WTC11 (cell line): ENCODE measurements at regions not wholly inside any gene's neighbourhood (a gene's known extent, or its start where the extent isn't known, plus 50 kb on each side); places are given as distances from the start of the nearest gene placed in this dataset.

Experiments used
- ATAC-seq: fragments of 200-7000 bp; cut with Tn5 transposase; 2 replicates; pipeline ENCODE4 v1.10.0; 2021; ENCODE audit warnings: mild to moderate bottlenecking, moderate library complexity
- CTCF ChIA-PET: fragments of 300-600 bp; sonication (Branson Sonifier 250); formaldehyde crosslinking; loops from one replicate; lab custom pipeline; 2021; ENCODE audit warnings: antibody characterized with exemption; lab: Charles Lee
- POLR2A ChIA-PET: fragments of 350-600 bp; sonication (Branson Sonifier 250); formaldehyde crosslinking; loops from one replicate; lab custom pipeline; 2021; ENCODE audit warnings: antibody characterized with exemption; lab: Charles Lee
- DNase-seq: peaks from one replicate; pipeline ENCODE4 v3.0.0; 2021; ENCODE audit warnings: low spot score
- H3K27ac Mint-ChIP-seq: 2 replicates; pipeline ENCODE4 v1.8.0; 2021; ENCODE audit warnings: mixed read lengths
- H3K27me3 Mint-ChIP-seq: 2 replicates; pipeline ENCODE4 v1.8.0; 2021; ENCODE audit warnings: low read depth, mild to moderate bottlenecking, moderate library complexity, mixed read lengths
- H3K36me3 Mint-ChIP-seq: 2 replicates; pipeline ENCODE4 v1.8.0; 2021; ENCODE audit warnings: mixed read lengths
- H3K4me1 Mint-ChIP-seq: 2 replicates; pipeline ENCODE4 v1.8.0; 2022; ENCODE audit warnings: mixed read lengths
- H3K4me3 Mint-ChIP-seq: 2 replicates; pipeline ENCODE4 v1.8.0; 2021; ENCODE audit warnings: mild to moderate bottlenecking, moderate library complexity, mixed read lengths
- H3K9me3 Mint-ChIP-seq: 2 replicates; pipeline ENCODE4 v1.8.0; 2021; ENCODE audit warnings: mixed read lengths
- CREB1 ChIP-seq: sonication (generic); formaldehyde crosslinking; IDR thresholded peaks from 2 replicates; pipeline ENCODE4 v1.8.0; 2023; ENCODE audit warnings: mild to moderate bottlenecking, missing genetic modification reagents
- FOXK1 ChIP-seq: sonication (generic); formaldehyde crosslinking; IDR thresholded peaks from 2 replicates; pipeline ENCODE4 v1.8.0; 2022; ENCODE audit warnings: mild to moderate bottlenecking, moderate library complexity, missing genetic modification reagents
- GTF2I ChIP-seq: fragments of 250-450 bp; sonication (Bioruptor Pico); conservative IDR thresholded peaks from 2 replicates; pipeline ENCODE4 v1.4.0; 2021; ENCODE audit warnings: mild to moderate bottlenecking
- NFE2L1 ChIP-seq: sonication (generic); formaldehyde crosslinking; IDR thresholded peaks from 2 replicates; pipeline ENCODE4 v1.8.1; 2023; ENCODE audit warnings: missing genetic modification reagents
- NR2C2 ChIP-seq: sonication (generic); formaldehyde crosslinking; IDR thresholded peaks from 2 replicates; pipeline ENCODE4 v1.8.0; 2022; ENCODE audit warnings: mild to moderate bottlenecking, missing genetic modification reagents
- SMAD4 ChIP-seq: sonication (generic); formaldehyde crosslinking; IDR thresholded peaks from 2 replicates; pipeline ENCODE4 v1.8.0; 2022; ENCODE audit warnings: mild to moderate bottlenecking, missing genetic modification reagents
- TCF7 ChIP-seq: sonication (generic); formaldehyde crosslinking; IDR thresholded peaks from 2 replicates; pipeline ENCODE4 v1.8.0; 2022; ENCODE audit warnings: mild to moderate bottlenecking, low read depth, missing genetic modification reagents, moderate library complexity
- TP53 ChIP-seq: sonication (generic); formaldehyde crosslinking; IDR thresholded peaks from 2 replicates; pipeline ENCODE4 v1.8.1; 2023; ENCODE audit warnings: mild to moderate bottlenecking, missing genetic modification reagents
- ZNF138 ChIP-seq: sonication (generic); formaldehyde crosslinking; conservative IDR thresholded peaks from 2 replicates; pipeline ENCODE4 v1.8.1; 2022; ENCODE audit warnings: mild to moderate bottlenecking, moderate library complexity, missing genetic modification reagents
- ZNF232 ChIP-seq: sonication (generic); formaldehyde crosslinking; IDR thresholded peaks from 2 replicates; pipeline ENCODE4 v1.8.0; 2022; ENCODE audit warnings: mild to moderate bottlenecking, missing genetic modification reagents
- ZNF396 ChIP-seq: fragments of 250-450 bp; sonication (Bioruptor Pico); IDR thresholded peaks from 2 replicates; pipeline ENCODE4 v1.8.0; 2021; ENCODE audit warnings: mild to moderate bottlenecking, moderate library complexity, borderline replicate concordance
- ZNF423 ChIP-seq: fragments of 250-450 bp; sonication (Bioruptor Pico); IDR thresholded peaks from 2 replicates; pipeline ENCODE4 v2.1.2; 2022; ENCODE audit warnings: mild to moderate bottlenecking, moderate library complexity
- TF ChIP-seq, protein P1 (sequence below): sonication (generic); formaldehyde crosslinking; IDR thresholded peaks from 2 replicates; pipeline ENCODE4 v1.8.1; 2023; ENCODE audit warnings: mild to moderate bottlenecking, missing genetic modification reagents, moderate library complexity
- TF ChIP-seq, protein P2 (sequence below): fragments of 250-450 bp; sonication (Bioruptor Pico); IDR thresholded peaks from 2 replicates; pipeline ENCODE4 v2.1.2; 2022; ENCODE audit warnings: mild to moderate bottlenecking, moderate library complexity
- TF ChIP-seq, protein P3 (sequence below): sonication (generic); formaldehyde crosslinking; IDR thresholded peaks from 2 replicates; pipeline ENCODE4 v1.8.0; 2023; ENCODE audit warnings: missing genetic modification reagents
- TF ChIP-seq, protein P4 (sequence below): sonication (generic); formaldehyde crosslinking; IDR thresholded peaks from 2 replicates; pipeline ENCODE4 v1.8.1; 2023; ENCODE audit warnings: mild to moderate bottlenecking, missing genetic modification reagents, borderline replicate concordance
- TF ChIP-seq, protein P5 (sequence below): sonication (generic); formaldehyde crosslinking; IDR thresholded peaks from 2 replicates; pipeline ENCODE4 v1.8.0; 2022; ENCODE audit warnings: mild to moderate bottlenecking, missing genetic modification reagents
- TF ChIP-seq, protein P6 (sequence below): fragments of 250-450 bp; sonication (Bioruptor Pico); IDR thresholded peaks from 2 replicates; pipeline ENCODE4 v1.8.0; 2021; ENCODE audit warnings: mild to moderate bottlenecking
- TF ChIP-seq, protein P7 (sequence below): sonication (generic); formaldehyde crosslinking; IDR thresholded peaks from 2 replicates; pipeline ENCODE4 v1.8.0; 2022; ENCODE audit warnings: missing genetic modification reagents
- TF ChIP-seq, protein P8 (sequence below): sonication (generic); formaldehyde crosslinking; conservative IDR thresholded peaks from 2 replicates; pipeline ENCODE4 v1.8.1; 2023; ENCODE audit warnings: mild to moderate bottlenecking, low read depth, missing genetic modification reagents, moderate library complexity

DNA sequence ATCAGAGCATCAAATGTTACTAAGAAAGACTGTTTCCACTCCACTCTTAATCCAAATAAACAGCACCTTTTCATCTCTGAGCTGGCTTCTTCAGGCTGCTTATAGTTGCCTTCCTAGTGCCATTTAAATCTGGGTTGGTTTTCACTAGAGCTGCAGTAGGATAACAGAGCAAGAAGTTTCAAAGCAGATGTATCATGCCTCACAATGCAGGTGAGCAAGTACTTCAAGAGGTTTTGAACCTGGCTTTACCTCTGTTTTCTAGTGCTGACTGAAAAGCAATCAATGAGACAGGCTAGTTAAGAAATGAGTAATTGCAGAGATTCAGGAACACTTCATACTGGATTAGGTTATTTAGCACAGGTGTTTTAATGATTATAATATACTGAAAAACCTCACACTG lies 147.7 kb upstream of the SATB1 start:
- Mint-ChIP-seq H3K27ac (no peak overlapping the region), H3K36me3 (no peaks in the 10 kb centered on the region), H3K9me3 (peaks cover 15% of the 10 kb centered on the region), H3K4me3 (no peak overlapping the region), H3K4me1 (peaks cover 5% of the 10 kb centered on the region)
- TF ChIP-seq, protein P1, sequence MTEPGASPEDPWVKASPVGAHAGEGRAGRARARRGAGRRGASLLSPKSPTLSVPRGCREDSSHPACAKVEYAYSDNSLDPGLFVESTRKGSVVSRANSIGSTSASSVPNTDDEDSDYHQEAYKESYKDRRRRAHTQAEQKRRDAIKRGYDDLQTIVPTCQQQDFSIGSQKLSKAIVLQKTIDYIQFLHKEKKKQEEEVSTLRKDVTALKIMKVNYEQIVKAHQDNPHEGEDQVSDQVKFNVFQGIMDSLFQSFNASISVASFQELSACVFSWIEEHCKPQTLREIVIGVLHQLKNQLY (CRISPR knock-in tag): no peak
- no peak for TF ChIP-seq SMAD4 (CRISPR knock-in tag)
- no peak for TF ChIP-seq GTF2I (CRISPR knock-in tag)
- TF ChIP-seq, protein P2, sequence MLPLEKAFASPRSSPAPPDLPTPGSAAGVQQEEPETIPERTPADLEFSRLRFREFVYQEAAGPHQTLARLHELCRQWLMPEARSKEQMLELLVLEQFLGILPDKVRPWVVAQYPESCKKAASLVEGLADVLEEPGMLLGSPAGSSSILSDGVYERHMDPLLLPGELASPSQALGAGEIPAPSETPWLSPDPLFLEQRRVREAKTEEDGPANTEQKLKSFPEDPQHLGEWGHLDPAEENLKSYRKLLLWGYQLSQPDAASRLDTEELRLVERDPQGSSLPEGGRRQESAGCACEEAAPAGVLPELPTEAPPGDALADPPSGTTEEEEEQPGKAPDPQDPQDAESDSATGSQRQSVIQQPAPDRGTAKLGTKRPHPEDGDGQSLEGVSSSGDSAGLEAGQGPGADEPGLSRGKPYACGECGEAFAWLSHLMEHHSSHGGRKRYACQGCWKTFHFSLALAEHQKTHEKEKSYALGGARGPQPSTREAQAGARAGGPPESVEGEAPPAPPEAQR: no peak
- TF ChIP-seq TP53: no peak
- TF ChIP-seq NFE2L1: no peak
- TF ChIP-seq, protein P3, sequence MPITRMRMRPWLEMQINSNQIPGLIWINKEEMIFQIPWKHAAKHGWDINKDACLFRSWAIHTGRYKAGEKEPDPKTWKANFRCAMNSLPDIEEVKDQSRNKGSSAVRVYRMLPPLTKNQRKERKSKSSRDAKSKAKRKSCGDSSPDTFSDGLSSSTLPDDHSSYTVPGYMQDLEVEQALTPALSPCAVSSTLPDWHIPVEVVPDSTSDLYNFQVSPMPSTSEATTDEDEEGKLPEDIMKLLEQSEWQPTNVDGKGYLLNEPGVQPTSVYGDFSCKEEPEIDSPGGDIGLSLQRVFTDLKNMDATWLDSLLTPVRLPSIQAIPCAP: no peak
- TF ChIP-seq, all 79 proteins: peak for 0
- ATAC-seq (no peak), DNase-seq (no peak)
- POLR2A ChIA-PET: no interaction called here
- CTCF ChIA-PET: no interaction called here
- no peaks in the 10 kb centered on the region for H3K27me3 Mint-ChIP-seq

DNA sequence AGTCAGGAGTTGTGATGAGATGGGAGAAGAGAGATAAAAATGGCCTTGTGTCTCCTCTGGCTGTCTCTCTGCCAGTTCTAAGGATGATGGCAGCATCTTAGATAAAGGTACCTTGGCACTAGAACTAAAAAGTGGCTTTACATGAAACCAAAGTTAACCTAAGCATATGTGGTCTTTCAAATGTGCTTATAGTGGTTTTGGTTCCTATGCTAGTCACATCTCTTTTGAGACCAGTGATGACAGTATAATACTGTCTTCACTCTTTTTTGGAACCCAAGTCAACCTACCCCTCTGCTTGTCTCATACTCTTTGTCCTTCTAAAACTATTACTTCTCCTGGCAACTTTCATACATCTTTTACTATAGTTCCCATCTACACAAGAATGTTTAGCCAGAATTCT lies 142.2 kb upstream of the SATB1 start:
- Mint-ChIP-seq H3K27ac (no peak overlapping the region), H3K27me3 (no peaks in the 10 kb centered on the region), H3K4me1 (peaks cover 23% of the 10 kb centered on the region), H3K9me3 (no peaks in the 10 kb centered on the region), H3K36me3 (no peaks in the 10 kb centered on the region), H3K4me3 (no peak overlapping the region)
- ChIA-PET CTCF (no interaction called here), POLR2A (no interaction called here)
- no peak for TF ChIP-seq ZNF423 (CRISPR knock-in tag)
- TF ChIP-seq, protein P4, sequence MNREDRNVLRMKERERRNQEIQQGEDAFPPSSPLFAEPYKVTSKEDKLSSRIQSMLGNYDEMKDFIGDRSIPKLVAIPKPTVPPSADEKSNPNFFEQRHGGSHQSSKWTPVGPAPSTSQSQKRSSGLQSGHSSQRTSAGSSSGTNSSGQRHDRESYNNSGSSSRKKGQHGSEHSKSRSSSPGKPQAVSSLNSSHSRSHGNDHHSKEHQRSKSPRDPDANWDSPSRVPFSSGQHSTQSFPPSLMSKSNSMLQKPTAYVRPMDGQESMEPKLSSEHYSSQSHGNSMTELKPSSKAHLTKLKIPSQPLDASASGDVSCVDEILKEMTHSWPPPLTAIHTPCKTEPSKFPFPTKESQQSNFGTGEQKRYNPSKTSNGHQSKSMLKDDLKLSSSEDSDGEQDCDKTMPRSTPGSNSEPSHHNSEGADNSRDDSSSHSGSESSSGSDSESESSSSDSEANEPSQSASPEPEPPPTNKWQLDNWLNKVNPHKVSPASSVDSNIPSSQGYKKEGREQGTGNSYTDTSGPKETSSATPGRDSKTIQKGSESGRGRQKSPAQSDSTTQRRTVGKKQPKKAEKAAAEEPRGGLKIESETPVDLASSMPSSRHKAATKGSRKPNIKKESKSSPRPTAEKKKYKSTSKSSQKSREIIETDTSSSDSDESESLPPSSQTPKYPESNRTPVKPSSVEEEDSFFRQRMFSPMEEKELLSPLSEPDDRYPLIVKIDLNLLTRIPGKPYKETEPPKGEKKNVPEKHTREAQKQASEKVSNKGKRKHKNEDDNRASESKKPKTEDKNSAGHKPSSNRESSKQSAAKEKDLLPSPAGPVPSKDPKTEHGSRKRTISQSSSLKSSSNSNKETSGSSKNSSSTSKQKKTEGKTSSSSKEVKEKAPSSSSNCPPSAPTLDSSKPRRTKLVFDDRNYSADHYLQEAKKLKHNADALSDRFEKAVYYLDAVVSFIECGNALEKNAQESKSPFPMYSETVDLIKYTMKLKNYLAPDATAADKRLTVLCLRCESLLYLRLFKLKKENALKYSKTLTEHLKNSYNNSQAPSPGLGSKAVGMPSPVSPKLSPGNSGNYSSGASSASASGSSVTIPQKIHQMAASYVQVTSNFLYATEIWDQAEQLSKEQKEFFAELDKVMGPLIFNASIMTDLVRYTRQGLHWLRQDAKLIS: no peak
- TF ChIP-seq, protein P5, sequence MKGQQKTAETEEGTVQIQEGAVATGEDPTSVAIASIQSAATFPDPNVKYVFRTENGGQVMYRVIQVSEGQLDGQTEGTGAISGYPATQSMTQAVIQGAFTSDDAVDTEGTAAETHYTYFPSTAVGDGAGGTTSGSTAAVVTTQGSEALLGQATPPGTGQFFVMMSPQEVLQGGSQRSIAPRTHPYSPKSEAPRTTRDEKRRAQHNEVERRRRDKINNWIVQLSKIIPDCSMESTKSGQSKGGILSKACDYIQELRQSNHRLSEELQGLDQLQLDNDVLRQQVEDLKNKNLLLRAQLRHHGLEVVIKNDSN (CRISPR knock-in tag): no peak
- no peak for TF ChIP-seq ZNF232 (CRISPR knock-in tag)
- TF ChIP-seq NFE2L1: no peak
- TF ChIP-seq CREB1 (CRISPR knock-in tag): no peak
- TF ChIP-seq FOXK1 (CRISPR knock-in tag): no peak
- no peak for TF ChIP-seq ZNF396 (CRISPR knock-in tag)
- TF ChIP-seq, protein P6, sequence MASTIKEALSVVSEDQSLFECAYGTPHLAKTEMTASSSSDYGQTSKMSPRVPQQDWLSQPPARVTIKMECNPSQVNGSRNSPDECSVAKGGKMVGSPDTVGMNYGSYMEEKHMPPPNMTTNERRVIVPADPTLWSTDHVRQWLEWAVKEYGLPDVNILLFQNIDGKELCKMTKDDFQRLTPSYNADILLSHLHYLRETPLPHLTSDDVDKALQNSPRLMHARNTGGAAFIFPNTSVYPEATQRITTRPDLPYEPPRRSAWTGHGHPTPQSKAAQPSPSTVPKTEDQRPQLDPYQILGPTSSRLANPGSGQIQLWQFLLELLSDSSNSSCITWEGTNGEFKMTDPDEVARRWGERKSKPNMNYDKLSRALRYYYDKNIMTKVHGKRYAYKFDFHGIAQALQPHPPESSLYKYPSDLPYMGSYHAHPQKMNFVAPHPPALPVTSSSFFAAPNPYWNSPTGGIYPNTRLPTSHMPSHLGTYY (CRISPR knock-in tag): no peak
- TF ChIP-seq, protein P7, sequence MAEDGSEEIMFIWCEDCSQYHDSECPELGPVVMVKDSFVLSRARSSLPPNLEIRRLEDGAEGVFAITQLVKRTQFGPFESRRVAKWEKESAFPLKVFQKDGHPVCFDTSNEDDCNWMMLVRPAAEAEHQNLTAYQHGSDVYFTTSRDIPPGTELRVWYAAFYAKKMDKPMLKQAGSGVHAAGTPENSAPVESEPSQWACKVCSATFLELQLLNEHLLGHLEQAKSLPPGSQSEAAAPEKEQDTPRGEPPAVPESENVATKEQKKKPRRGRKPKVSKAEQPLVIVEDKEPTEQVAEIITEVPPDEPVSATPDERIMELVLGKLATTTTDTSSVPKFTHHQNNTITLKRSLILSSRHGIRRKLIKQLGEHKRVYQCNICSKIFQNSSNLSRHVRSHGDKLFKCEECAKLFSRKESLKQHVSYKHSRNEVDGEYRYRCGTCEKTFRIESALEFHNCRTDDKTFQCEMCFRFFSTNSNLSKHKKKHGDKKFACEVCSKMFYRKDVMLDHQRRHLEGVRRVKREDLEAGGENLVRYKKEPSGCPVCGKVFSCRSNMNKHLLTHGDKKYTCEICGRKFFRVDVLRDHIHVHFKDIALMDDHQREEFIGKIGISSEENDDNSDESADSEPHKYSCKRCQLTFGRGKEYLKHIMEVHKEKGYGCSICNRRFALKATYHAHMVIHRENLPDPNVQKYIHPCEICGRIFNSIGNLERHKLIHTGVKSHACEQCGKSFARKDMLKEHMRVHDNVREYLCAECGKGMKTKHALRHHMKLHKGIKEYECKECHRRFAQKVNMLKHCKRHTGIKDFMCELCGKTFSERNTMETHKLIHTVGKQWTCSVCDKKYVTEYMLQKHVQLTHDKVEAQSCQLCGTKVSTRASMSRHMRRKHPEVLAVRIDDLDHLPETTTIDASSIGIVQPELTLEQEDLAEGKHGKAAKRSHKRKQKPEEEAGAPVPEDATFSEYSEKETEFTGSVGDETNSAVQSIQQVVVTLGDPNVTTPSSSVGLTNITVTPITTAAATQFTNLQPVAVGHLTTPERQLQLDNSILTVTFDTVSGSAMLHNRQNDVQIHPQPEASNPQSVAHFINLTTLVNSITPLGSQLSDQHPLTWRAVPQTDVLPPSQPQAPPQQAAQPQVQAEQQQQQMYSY (CRISPR knock-in tag): no peak
- TF ChIP-seq ZNF138: no peak
- no peak for TF ChIP-seq NR2C2 (CRISPR knock-in tag)
- TF ChIP-seq, protein P8, sequence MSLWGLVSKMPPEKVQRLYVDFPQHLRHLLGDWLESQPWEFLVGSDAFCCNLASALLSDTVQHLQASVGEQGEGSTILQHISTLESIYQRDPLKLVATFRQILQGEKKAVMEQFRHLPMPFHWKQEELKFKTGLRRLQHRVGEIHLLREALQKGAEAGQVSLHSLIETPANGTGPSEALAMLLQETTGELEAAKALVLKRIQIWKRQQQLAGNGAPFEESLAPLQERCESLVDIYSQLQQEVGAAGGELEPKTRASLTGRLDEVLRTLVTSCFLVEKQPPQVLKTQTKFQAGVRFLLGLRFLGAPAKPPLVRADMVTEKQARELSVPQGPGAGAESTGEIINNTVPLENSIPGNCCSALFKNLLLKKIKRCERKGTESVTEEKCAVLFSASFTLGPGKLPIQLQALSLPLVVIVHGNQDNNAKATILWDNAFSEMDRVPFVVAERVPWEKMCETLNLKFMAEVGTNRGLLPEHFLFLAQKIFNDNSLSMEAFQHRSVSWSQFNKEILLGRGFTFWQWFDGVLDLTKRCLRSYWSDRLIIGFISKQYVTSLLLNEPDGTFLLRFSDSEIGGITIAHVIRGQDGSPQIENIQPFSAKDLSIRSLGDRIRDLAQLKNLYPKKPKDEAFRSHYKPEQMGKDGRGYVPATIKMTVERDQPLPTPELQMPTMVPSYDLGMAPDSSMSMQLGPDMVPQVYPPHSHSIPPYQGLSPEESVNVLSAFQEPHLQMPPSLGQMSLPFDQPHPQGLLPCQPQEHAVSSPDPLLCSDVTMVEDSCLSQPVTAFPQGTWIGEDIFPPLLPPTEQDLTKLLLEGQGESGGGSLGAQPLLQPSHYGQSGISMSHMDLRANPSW (CRISPR knock-in tag): no peak
- TF ChIP-seq TCF7 (CRISPR knock-in tag): no peak
- no peak for DNase-seq
- ATAC-seq: no peak
